ENCODE measurements at regions not wholly inside any gene's neighbourhood (a gene's known extent, or its start where the extent isn't known, plus 50 kb on each side); places are given as distances from the start of the nearest gene placed in this dataset.
A peak's percentile ranks its signal among the peaks of the same experiment; 100 is the strongest.
"Not testable (repeated sequence)": the region's sequence is repeated elsewhere in the genome, so short reads cannot be mapped to it uniquely, and the experiment has no call there.

DNA sequence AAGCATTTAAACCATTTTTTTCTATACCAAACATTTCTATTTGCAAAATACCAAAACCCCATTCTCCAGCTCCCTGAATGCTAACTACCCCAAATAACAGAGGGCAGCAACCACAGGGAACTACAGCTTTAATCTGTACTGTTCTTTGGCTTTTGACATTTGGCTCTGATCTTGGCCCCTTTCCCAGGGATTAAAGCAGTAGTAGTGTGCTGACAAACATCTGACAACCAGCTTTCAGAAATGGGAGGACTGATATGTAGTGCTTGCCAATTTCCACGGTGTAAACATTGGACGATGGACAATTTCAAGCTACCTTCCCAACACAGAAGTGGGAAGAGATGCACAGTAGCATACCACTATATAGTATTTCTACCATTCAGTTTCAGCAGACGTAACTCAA is 88.4 kb upstream of the TEAD1 start:
- FAIRE-seq, result no peak
- no peak for DNase-seq (ENCODE audit: insufficient read length, low spot score)

DNA sequence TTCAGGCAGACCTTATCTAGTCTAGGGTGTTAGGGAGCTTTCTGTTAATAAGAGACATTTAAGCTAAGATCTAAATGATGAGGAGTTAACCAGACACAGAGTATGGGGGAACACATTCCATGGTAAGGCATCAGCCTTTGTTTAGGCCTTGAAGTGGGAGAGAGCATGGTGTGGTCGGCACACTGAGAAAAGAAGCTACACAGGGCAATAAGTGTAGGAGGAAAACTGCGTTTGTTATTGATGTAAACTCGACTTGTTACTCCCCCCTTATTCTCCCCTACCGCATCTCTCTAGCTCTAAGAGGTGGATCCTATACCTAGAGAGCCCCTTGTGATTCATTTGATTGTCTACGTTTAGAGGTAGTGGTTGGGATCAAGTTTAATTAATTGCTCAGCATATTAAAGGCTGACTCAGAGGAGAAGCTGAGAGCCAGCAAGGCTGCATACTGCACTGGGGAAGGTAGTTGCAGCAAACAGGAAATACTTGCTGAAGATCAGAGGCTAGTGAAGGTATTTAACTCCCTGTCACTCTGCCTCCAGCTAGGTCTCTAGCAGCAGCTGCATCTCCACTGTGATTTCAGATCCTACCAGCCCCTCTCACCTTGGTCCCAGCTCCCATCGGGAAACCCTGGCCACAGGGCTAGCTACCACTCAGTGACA is 86.8 kb upstream of the TEAD1 start:
- no peak for DNase-seq (ENCODE audit: insufficient read length, low spot score)
- FAIRE-seq, result no peak

DNA sequence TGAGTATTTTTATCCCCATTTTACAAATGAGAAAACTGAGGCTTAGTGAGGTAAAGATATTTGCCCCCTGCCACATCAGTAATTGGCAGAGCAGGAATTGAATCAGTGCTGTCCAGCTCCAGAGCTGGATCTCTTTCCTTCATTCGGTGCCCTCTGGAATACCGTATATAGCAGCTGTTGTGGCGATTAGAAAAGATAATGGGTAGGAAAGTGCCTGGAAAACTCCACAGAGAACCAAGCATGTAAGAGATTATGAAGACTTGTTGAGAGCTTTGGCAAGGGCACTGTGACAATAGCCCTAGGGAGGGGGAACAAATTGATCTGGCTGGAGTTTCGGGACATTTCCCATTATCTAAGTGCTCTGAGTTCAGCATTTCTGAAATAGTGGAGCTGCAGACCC is 82.5 kb upstream of the TEAD1 start:
- no peak for FAIRE-seq
- DNase-seq (ENCODE audit: insufficient read length, low spot score), result no peak

DNA sequence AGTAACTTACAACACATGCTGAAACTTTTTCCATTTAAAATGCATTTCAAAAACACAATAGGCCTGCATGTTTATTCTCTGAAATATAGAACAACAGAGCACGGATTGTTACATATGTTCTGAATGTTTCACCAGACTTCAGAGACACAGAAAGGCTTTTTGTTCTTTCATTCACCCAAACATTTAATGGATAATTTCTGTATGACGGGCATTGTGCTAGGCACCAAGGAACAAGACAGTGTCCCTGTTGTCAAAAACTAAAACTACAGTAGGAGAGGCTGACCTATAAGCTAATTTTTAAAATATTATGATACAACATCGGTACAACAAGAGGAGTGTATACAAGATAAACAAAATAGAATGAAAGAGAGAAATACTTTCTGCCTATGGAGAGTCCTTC is 81.9 kb upstream of the TEAD1 start:
- FAIRE-seq, result no peak
- no peak for DNase-seq (ENCODE audit: insufficient read length, low spot score)

DNA sequence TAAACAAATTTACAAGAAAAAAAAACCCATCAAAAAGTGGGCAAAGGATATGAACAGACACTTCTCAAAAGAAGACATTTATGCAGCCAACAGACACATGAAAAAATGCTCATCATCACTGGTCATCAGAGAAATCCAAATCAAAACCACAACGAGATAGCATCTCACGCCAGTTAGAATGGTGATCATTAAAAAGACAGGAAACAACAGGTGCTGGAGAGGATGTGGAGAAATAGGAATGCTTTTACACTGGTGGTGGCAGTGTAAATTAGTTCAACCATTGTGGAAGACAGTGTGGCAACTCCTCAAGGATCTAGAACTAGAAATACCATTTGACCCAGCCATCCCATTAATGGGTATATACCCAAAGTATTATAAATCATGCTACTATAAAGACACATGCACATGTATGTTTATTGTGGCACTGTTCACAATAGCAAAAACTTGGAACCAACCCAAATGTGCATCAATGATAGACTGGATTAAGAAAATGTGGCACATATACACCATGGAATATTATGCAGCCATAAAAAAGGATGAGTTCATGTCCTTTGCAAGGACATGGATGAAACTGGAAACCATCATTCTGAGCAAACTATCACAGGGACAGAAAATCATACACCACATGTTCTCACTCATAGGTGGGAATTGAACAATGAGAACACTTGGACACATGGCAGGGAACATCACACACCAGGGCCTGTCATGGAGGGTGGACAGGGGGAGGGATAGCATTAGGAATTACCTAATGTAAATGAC is 79.0 kb upstream of the TEAD1 start:
- not testable (repeated sequence) for DNase-seq (ENCODE audit: insufficient read length, low spot score); FAIRE-seq

DNA sequence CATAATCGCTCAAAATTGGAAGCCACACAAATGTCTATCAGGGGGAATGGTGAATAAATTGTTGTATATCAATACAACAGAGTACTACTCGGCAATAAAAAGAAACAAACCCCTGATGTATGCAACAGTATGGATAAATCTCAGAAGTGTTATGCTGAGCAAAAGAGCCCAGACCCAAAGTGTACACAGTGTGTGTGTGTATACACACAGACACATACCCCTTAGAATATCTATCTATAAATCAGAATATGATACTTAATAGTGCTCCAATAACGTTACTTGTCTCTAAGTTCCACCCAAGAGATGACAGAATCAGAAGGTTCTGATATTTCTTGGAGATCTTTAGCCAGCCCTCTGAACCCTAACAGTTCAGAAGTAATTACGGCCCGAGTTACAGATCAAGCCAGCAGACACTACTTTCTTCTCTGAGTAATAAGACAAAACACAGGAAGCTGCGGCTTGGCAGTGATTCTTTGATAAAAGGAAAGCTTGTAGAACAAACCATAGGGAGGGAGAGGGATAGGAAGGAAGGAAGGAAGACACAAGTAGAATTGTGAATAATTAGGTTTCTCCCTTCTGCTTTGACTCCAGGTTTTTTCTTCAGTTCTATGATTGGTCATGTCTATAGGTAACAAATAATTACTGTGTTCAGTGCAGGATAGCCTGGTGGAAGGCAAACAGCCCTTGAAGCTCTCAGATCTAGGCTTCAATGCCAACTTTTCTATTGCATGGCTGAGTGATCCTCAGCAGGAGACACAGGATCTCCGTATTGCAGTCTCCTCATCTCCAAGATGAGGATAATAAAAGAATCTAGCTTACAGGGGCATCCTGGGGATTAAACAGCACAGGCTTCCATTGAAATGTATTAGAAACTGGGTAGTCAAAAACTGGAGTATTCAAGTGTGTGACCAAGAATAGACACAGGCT is 75.6 kb upstream of the TEAD1 start:
- FAIRE-seq, result no peak

DNA sequence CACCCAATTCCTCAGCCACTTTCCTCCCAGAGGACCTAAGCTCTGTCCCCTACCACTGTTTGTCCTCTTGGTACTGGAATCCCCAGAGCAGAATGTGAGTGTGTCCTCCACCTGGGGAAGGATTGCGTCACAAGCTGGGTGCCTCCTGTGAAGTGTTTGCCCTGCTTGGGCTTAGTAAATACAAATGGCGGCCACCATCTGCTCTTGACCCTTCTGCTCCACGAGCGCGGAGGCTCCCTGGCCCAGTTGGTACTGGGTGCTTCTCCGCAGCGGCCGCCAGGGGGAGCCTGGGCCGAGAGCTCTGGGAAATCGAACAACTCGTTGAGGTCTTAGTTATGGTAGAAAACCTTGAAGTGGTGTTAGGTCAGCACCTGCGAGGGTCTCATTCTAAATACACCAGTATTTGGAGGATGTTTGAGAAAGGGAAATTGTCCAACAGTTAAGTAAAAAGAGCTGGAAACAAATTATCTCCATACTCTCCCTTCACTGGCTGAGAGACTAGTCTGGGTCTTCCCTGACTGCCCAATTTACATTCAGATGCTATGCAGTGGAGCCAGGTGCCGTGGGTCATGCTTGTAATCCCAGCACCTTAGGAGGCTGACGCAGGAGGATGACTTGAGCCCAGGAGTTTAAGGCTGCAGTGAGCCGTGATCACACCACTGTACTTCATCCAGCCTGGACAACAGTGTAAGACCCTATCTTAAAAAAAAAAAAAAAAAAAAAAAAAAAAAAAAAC is 74.6 kb upstream of the TEAD1 start:
- DNase-seq (ENCODE audit: insufficient read length, low spot score), result peak; percentile 9
- FAIRE-seq, result peak; percentile 79

More for the DNA sequence above, 75.6 kb upstream of the TEAD1 start:
- no peak for DNase-seq (ENCODE audit: insufficient read length, low spot score)

DNA sequence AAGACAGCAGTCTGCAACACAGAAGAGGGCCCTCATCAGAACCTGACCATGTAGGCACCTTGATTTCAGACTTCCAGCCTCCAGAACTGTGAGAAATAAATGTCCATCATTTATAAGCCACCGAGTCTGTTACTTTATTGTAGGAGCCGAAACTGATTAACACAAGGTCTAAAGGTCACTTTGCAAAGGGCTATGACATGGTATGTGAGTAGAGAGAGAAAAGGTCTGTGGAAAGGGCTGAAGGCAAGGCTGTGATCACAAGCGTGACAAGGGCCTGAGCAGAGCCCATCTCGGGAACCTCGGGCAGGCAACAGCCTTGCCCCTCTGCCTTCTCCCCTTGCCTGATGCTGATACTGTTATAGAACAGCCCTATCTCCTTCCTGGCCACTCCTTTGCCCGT is 73.4 kb upstream of the TEAD1 start:
- DNase-seq (ENCODE audit: insufficient read length, low spot score), result no peak
- FAIRE-seq, result no peak

DNA sequence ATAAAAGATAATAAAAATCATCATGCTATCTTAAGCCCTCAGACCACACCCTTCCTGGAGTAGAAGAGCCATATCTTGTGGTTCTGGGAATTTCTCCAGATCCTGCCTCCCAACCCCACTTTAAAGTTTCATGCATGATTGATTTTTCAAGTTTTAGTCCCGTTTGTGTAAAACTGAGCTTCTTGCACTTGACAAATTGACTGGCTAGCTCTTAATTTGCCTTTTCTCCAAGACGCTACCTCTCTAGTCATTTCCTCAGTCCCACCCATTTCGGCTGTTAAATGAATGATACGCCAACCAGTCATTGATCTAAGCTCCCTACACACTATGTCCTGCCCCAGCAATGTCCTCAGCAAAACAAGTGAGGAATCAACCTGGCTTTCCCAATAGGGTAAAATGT is 71.8 kb upstream of the TEAD1 start:
- DNase-seq (ENCODE audit: insufficient read length, low spot score), result no peak
- FAIRE-seq, result no peak

DNA sequence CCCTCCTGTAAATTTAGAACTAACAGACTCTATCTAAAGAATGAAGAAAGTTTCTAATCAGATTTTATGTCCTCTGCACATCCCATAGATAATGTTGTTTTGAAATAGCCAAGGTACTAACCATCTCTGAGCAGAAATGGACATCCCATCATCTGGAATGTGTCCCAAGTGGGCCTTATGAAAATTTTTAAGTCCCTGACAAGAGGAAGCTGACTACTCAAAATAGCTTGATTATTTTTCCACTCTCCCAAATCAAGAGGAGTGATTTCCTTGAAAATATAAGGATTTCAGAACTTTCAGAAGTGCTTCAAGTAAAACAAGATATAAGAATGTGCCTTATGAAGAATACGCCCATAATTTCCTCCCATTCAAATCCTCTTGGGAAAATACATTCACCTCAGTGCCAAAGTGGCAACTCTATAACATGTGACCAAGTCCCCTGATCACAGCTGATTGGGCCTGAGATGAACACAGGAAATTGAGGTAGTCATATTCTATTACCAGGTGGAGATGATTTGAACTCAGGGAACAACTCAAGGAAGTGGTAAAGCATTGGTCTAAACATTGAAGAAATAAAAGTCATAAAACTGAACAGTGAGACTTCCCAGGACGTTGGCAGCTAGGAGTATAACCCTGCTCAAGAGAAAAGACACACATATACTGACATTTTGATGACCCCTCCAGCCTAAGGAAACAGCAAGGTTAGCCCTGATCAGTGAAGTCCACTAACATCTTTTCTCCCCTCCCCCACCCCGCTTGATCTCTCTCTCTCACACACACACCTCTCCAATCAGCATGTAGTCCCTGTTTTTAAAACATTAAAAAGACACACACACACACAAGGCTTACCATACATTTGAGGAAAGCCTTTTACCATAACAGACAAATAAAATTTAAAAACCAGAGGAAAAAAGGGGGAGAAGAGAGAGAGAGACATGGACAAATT is 70.8 kb upstream of the TEAD1 start:
- FAIRE-seq, result no peak

DNA sequence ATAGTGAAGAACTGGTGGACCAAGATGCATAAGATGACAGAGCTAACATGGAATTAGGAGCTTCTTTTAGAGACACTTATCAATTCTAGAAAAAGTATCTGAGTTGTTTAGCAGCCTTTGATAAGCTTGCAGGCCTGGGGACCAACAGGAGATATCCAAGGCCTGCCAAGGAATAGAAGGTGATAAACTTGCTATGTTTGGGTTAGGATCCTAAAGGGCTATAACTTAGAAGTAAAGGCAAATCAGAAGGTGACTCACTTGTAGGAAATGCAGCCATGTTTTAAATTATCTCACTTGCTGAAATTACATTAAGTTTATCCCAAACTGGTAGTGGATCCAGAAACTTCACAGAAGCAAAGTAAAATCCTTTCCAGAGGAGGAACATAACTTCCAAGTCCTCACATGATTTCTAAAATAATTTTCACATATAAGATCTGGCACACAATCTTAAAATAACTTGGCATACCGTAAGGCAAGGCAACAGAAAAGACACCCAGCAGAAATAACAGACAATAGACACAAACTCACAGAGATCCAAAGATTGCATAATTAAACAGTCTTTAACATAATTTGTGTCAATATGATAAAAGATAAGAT is 69.6 kb upstream of the TEAD1 start:
- DNase-seq (ENCODE audit: insufficient read length, low spot score) (no peak), FAIRE-seq (no peak)

More for the DNA sequence above, 70.8 kb upstream of the TEAD1 start:
- DNase-seq (ENCODE audit: insufficient read length, low spot score), result no peak

DNA sequence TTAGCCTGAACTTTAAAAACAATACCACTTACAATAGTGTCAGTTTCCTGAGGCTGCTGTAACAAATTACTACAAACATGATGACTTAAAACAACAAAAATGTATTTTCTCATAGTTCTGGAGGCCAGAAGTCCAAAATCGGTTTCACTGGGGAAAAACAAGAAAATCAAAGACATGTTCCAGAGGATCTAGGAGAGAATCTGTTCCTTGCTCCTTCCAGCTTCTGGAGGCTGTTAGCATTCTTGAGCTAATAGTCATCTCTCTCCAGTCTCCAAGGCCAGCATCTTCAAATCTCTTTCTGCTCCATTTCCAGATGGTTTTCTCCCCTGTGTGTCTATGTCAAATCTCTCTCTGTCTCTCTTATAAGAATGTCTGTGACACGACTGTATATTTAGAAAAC is 67.6 kb upstream of the TEAD1 start:
- FAIRE-seq, result no peak

DNA sequence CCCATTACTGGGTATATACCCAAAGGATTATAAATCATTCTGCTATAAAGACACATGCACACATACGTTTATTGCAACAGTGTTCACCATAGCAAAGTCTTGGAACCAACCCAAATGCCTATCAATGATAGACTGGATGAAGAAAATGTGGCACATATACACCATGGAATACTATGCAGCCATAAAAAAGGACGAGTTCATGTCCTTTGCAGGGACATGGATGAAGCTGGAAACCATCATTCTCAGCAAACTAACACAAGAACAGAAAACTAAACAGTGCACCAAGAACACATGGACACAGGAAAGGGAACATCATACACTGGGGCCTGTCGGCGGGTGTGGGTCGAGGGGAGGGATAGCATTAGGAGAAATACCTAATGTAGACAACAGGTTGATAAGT is 65.5 kb upstream of the TEAD1 start:
- FAIRE-seq; DNase-seq (ENCODE audit: insufficient read length, low spot score): not testable (repeated sequence)

More for the DNA sequence above, 67.6 kb upstream of the TEAD1 start:
- DNase-seq (ENCODE audit: insufficient read length, low spot score), result no peak

DNA sequence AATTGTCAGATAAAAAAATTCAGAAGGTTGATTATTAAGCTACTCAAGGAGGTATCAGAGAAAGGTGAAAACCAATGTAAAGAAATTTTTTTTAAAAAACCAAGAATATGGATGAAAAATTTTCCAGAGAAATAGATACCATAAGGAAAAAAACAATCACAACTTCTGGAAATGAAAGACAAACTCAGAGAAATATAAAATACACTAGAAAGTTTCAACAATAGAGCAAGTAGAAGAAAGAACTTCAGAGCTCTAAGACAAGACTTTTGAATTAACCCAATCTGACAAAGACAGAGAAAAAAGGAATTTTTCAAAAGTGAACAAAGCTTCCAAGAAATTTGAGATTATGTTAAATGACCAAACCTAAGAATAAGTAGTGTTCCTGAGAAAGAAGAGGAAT is 62.9 kb upstream of the TEAD1 start:
- DNase-seq (ENCODE audit: insufficient read length, low spot score), result no peak
- FAIRE-seq, result no peak

DNA sequence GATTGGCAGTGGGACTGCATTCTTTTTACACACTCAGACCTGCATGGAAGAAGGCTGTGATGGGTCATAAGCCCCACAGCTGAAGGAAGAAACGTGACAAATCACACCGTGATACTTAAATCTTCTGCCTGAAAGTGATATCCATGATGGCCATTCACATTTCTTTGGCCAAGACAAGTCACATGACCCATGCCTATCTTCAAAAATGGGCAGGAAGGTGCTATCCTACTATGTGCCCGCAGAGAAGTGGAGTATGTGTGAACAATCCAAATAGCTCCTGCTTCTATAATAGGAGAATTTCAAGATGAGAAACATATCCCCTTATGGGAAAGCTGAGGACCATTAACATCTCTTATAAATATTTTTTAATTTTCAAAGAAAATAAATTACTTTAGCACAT is 56.6 kb upstream of the TEAD1 start:
- no peak for DNase-seq (ENCODE audit: insufficient read length, low spot score)
- no peak for FAIRE-seq

DNA sequence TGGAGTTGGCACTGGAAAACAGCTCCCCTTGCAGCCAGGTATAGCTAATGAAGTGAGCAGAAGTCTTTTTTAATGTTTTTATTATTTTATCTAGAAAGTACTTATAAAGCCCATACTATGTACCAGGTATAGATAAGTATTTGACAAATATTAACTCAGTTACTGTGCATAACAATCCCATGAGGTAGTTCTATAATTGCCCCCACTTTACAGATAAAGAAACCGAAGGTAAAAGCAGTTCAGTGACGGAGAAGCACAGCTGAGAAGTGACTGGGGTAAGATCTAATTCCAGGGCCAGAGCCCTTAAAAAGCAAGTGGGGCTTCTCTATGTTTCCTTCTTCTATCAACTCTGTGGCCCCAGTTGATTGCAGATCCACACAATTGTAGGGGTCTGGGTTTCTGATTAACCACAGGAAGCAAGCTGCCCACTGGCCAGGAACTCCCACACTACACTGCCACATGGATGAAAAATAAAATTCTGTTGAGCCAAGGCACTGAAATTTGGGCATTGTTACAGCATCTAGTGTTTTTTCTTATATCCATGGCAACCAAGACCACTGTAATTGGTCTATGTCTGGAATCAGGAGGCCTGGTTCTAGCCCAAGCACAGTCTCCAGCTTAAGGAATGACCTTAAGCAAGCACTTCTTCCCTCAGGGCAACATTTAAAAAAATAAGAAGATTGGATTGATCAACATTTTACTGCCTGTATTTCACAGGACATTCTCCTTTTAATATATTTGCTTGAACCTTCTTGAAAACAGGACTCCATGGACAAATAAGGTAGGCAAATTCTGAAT is 55.3 kb upstream of the TEAD1 start:
- no peak for FAIRE-seq
- no peak for DNase-seq (ENCODE audit: insufficient read length, low spot score)

DNA sequence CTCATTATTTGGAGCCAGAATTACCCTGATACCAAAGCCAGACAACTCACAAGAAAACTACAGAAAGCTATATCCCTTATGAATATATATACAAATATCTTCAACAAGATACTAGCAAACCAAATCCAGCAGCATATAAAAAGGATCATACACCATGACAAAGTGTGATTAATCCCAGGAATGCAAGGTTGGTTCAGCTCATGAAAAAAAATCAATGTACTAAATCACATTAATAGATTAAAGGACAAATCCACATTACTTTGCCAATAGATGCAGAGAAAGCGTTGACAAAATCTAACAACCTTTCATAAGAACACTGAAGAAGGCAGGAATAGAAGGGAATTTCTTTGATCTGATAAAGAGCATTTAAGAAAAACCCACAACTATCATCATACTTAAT is 50.4 kb upstream of the TEAD1 start:
- FAIRE-seq, result no peak
- DNase-seq (ENCODE audit: insufficient read length, low spot score), result no peak

Data from GM19239 (cell line).